ENCODE measurements at regions not wholly inside any gene's neighbourhood (a gene's known extent, or its start where the extent isn't known, plus 50 kb on each side); places are given as distances from the start of the nearest gene placed in this dataset.

DNA sequence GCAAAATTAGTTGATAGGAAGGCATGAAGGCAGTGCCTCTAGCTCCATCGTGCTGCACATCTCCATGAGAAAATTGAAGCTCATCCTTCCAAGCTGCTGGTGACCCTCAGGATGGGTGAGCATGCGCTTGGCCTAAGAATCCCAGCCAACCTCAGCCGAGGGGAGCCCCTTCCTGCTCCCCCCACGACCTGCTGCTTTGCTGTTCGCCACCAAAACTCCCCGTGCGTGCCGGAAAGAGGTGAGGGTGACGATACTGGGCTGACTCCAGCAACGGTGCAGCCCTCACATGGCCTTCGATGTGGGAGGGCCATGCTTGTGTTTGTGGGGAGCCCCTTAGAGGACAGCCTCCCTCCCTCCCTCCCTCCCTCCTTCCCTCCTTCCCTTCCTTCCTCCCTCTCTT is 660.9 kb downstream of the BRD1 start:
- no peak overlapping the region for H3K4me3 Mint-ChIP-seq
- intact Hi-C loops (cut with micrococcal nuclease) = no loop called here
- H3K9me3 Mint-ChIP-seq = peaks cover 8% of the 10 kb centered on the region
- H3K36me3 Mint-ChIP-seq (ENCODE audit: low read depth) = no peaks in the 10 kb centered on the region
- no peaks in the 10 kb centered on the region for H3K4me1 Mint-ChIP-seq (ENCODE audit: low read depth)
- DNase-seq = no peak
- CTCF ChIA-PET = no interaction called here
- H3K27me3 Mint-ChIP-seq (ENCODE audit: low read depth) = no peaks in the 10 kb centered on the region
- H3K27ac Mint-ChIP-seq = no peak overlapping the region

DNA sequence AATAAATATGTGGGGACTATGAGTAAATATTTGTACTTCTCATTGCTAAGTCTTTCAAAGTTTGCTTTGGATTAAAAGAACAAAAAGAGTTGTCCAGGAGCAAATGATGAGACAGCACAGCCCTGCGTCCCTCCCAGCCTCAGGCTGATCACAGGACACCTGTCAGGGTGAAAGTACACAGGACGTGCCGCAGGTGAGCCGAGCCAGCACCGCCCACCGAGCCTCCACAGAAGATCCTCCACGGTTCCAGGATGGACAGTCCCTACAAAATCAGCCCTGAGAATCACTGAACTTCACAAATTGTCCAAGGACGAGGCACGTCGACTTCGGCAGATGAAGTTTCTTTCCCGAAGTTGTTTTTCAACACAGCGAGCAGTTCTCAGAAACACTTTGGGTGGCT is 661.5 kb downstream of the BRD1 start:
- DNase-seq = no peak
- Mint-ChIP-seq H3K9me3 (peaks cover 2% of the 10 kb centered on the region), H3K27ac (no peak overlapping the region), H3K4me3 (no peak overlapping the region), H3K36me3 (ENCODE audit: low read depth) (no peaks in the 10 kb centered on the region), H3K4me1 (ENCODE audit: low read depth) (no peaks in the 10 kb centered on the region), H3K27me3 (ENCODE audit: low read depth) (no peaks in the 10 kb centered on the region)
- intact Hi-C loops (cut with micrococcal nuclease) = no loop called here
- CTCF ChIA-PET = no interaction called here

DNA sequence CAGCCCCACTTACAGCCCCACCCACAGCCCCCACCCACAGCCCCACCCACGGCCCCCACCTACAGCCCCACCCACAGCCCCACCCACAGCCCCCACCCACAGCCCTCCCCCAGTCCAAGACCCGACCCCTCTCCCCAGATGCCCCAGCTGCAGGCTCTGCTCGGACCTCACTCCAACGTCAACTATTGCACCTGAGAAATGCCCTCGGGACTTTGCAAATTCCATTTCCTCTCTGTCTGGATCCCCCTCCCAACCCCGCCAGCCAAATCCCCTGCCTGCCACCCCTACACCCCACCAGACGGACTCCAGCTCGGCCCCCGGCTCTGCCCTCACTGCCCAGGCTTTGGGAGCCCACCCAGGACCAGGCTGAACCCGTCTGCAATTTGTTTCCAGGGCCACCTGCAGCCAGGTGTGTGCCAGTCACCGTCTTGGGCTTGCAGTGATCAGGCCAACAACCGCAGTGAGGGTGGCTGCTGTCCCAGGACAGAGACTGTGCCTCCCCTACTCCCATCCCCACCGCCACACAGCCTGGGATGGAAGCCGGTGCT is 662.8 kb downstream of the BRD1 start:
- CTCF ChIA-PET = no interaction called here
- Mint-ChIP-seq H3K36me3 (ENCODE audit: low read depth) (no peaks in the 10 kb centered on the region), H3K27ac (no peak overlapping the region), H3K27me3 (ENCODE audit: low read depth) (no peaks in the 10 kb centered on the region), H3K4me1 (ENCODE audit: low read depth) (no peaks in the 10 kb centered on the region), H3K9me3 (no peaks in the 10 kb centered on the region), H3K4me3 (no peak overlapping the region)
- intact Hi-C loops (cut with micrococcal nuclease) = no loop called here
- DNase-seq = no peak

DNA sequence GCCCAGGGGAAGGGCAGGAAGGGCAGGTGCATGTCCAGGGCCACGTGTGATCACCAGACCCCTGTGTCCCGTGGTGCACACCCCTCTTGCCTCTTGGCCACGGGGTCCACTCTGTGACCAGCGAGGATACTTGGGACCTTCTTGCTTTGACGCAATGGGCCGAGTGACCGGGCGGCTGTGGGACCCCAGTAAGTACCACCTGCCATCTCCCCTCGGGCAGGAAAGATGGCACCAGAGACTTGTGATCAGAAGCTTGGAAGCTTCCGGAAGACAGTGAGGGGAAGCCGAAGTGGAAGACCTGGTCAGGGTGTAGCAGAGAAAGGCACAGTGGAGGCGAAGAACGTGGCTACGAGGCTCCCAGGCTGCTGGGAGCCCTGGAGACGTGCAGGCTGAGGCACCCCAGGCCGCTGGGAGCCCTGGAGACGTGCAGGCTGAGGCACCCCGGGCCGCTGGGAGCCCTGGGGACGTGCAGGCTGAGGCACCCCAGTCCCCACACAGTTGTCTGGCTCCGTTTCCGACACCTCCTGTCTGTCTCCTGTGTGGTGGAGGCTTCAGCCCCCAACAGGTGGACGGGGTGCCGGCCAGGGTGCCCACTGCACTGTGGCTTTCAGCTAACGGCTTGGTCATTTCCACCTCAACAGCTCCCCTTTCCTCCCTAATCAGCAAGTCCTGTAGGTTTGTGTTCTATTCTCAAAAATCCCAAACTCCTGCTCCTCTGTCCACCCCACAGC is 663.5 kb downstream of the BRD1 start:
- DNase-seq = no peak
- Mint-ChIP-seq H3K4me3 (no peak overlapping the region), H3K27ac (no peak overlapping the region), H3K4me1 (ENCODE audit: low read depth) (no peaks in the 10 kb centered on the region), H3K36me3 (ENCODE audit: low read depth) (no peaks in the 10 kb centered on the region), H3K27me3 (ENCODE audit: low read depth) (no peaks in the 10 kb centered on the region), H3K9me3 (no peaks in the 10 kb centered on the region)
- CTCF ChIA-PET = no interaction called here
- intact Hi-C loops (cut with micrococcal nuclease) = no loop called here

DNA sequence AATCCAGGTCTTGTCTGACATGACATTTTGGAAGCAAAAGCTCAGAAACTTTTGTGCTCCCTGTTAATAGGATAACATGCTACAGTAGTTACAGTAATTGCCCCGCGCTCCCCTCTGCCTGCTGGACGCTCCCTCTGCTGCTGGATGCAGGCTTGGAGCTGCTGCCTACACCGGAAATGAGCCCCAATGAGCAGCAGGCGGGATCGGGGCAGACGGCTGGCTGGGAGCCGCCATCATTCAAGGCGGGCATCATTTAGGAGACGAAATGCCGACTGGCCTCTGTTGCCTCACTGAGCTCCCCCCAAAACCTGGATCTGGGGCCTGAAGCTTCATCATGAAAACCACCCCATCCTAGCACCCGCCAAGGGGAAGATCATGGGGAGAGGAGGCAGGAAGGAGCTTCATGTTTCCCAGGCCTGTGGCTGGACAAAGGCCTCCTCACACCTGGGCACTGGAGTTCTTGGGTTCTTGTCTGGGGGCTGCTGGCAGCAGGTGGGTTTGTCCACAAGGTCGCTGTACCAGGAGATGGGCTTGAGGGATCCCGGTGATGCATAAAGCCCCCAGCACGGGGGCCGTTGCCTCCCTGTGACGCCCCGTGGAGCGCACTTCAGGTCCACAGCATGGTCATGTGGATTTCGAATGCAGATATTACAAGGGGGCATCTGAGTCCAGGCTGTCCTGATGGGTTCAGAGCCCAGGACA is 664.3 kb downstream of the BRD1 start:
- Mint-ChIP-seq H3K4me3 (no peak overlapping the region), H3K9me3 (no peaks in the 10 kb centered on the region), H3K27ac (no peak overlapping the region), H3K36me3 (ENCODE audit: low read depth) (no peaks in the 10 kb centered on the region), H3K27me3 (ENCODE audit: low read depth) (no peaks in the 10 kb centered on the region), H3K4me1 (ENCODE audit: low read depth) (no peaks in the 10 kb centered on the region)
- intact Hi-C loops (cut with micrococcal nuclease) = no loop called here
- DNase-seq = no peak
- CTCF ChIA-PET = no interaction called here

DNA sequence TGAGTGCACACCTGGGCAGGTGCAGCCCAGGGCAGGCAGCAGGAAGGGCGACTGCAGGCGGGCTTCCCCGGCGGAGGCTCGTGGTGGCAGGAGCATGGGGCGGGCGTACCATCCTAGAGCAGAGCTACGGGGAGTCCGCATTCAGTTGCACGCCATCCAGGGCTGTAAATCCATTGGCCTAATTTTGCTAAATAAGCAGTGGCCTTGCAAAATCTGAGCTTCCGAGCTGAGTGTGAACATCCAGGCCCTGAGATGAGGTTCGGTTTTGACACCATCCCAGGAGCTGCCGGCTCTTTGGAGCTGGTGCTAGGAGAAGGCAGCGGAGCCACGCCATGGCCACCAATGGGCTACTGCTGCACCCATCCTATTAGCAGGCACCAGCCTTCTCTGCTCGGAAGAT is 664.8 kb downstream of the BRD1 start:
- intact Hi-C loops (cut with micrococcal nuclease) = no loop called here
- Mint-ChIP-seq H3K4me3 (no peak overlapping the region), H3K4me1 (ENCODE audit: low read depth) (no peaks in the 10 kb centered on the region), H3K27ac (no peak overlapping the region), H3K36me3 (ENCODE audit: low read depth) (no peaks in the 10 kb centered on the region), H3K27me3 (ENCODE audit: low read depth) (no peaks in the 10 kb centered on the region), H3K9me3 (no peaks in the 10 kb centered on the region)
- CTCF ChIA-PET = no interaction called here
- DNase-seq = no peak

DNA sequence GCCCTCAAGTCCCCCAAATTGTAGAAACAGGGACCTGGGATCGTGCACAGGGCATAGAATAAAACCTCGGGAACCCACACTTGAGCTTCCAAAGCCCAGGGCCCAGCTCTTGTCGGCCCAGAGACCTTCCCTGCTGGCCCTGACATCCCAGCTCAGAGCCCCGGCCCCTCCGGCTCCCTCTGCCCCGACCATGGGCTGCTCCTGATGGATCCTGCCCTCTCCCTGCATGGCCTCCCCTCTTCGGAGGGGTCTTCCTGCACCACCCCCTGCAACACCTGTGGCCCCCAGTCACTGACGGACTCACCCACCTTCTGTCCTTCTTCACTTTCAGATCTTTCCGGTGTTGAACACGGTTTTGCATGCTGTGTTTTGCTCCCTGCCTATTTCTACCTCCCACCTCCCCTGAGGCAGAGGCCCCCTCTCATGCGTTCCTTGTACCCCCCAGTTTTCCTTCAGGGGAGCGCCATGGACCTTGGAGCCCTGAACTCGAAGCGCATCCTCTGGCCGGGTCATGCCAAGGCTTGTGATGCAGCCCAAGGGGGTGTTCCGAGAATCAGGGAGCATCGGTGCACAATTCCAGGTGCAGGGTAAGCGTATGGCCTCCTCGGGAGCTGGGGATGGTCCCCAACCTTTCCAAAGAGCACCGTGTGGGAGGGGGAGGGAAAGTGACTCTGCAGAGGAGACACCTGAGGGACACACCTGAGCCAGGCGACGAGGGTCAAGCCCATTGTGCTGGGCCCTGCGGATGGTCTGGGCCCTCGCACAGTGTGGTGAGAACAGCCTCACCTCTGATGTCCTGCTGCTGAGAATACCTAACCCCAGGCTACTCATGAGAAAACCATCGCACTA is 666.4 kb downstream of the BRD1 start:
- Mint-ChIP-seq H3K36me3 (ENCODE audit: low read depth) (no peaks in the 10 kb centered on the region), H3K4me3 (no peak overlapping the region), H3K27ac (no peak overlapping the region), H3K27me3 (ENCODE audit: low read depth) (no peaks in the 10 kb centered on the region), H3K9me3 (no peaks in the 10 kb centered on the region), H3K4me1 (ENCODE audit: low read depth) (no peaks in the 10 kb centered on the region)
- no peak for DNase-seq
- CTCF ChIA-PET = no interaction called here
- intact Hi-C loops (cut with micrococcal nuclease) = no loop called here

DNA sequence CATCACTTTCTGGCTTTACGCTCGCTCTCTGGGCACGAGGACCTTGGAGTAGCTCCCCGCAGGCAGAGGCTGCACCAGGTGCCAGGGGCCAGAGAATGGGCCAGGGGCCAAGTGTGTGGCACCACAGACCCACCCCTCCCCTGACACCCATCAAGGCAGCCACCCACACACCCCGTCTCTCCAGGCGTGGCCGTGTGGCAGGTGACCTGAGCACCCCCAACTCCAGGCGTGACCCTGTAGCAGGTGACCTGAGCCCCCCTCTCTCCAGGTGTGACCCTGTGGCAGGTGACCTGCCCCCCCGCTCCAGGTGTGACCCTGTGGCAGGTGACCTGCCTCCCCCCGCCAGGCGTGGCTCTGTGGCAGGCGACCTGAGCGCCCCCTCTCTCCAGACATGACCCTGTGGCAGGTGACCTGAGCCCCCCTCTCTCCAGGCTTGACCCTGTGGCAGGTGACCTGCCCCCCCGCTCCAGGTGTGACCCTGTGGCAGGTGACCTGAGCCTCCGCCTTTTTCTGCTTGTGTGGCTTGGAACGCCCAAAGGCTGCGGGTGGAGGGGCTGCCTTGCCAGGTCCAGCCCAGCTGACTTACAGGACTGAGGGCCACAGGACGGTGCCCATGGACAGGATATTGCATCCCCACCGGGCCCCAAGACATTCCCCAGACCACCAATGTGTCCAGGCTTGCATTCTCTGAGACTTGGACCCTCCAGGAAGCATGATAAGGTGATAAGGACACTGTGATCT is 667.2 kb downstream of the BRD1 start:
- H3K27me3 Mint-ChIP-seq (ENCODE audit: low read depth) = no peaks in the 10 kb centered on the region
- H3K27ac Mint-ChIP-seq = no peak overlapping the region
- no peaks in the 10 kb centered on the region for H3K4me1 Mint-ChIP-seq (ENCODE audit: low read depth)
- H3K36me3 Mint-ChIP-seq (ENCODE audit: low read depth) = no peaks in the 10 kb centered on the region
- H3K4me3 Mint-ChIP-seq = no peak overlapping the region
- CTCF ChIA-PET = interaction anchor here (0.6 kb wide), 1 partner anchor 14 kb away, joined by 3 read pairs; no protein-coding TSS in a partner anchor
- intact Hi-C loops (cut with micrococcal nuclease) = no loop called here
- DNase-seq = no peak
- no peaks in the 10 kb centered on the region for H3K9me3 Mint-ChIP-seq

DNA sequence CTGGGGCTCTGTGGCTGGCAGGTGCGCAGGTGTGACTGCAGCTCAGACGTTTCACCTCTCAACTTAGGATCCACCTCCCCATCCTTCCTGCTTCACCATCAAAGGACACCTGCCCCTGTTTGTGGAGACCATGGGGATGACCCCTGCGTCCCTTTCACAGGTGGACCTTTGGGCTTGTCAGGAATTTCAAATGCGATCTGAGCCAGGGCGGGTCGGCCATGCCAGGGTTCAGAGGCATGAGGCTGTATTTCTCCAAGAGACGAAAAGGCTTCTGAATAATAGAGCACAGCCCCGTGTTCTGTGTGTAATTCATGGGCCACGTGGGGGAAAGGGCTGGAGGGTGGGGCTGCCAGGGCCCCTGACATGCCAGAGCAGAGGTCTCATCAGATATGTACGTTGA is 668.0 kb downstream of the BRD1 start:
- Mint-ChIP-seq H3K27ac (no peak overlapping the region), H3K4me1 (ENCODE audit: low read depth) (no peaks in the 10 kb centered on the region), H3K36me3 (ENCODE audit: low read depth) (no peaks in the 10 kb centered on the region), H3K27me3 (ENCODE audit: low read depth) (no peaks in the 10 kb centered on the region), H3K4me3 (no peak overlapping the region), H3K9me3 (no peaks in the 10 kb centered on the region)
- intact Hi-C loops (cut with micrococcal nuclease) = no loop called here
- DNase-seq = no peak
- CTCF ChIA-PET = interaction anchor here (0.6 kb wide), 1 partner anchor 13 kb away, joined by 3 read pairs; no protein-coding TSS in a partner anchor

DNA sequence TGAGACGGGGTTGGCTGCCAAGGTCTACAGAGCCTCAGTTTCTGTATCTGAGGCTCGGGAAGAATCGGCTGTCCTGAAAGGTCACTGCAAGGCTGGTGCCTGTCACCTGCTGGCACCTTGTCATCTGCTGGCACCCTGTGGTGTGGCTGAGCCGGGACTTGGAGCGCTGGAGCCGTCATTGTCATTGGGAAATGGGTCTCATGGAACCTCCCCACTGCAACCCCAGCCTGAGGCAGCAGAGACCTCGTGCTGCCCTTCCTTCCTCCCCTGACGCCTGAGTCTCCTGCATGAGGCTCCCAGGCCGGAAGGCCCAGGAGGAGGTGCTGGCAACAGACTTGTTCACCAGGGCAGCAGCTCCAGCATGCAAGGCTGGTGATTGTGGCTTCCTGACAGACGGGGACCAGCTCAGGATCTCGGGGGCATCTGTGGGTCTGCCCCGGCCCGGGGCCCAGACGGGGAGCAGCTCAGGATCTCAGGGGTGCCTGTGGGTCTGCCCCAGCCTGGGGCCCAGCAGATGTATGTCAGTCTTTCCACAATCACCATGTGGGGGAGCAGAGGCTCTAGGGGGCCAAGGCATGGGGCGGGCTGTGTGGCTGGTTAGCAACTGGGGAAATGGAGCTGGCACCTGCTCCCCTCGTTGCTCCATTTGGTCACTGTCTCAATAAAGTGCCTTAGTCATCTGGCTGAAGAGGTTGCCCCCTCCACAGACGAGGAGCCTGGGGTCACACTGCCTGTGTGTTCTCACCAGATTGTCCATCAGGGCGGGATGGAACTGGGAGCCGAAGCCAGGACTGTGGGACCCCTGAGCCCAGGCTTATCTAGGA is 668.7 kb downstream of the BRD1 start:
- no peaks in the 10 kb centered on the region for H3K27me3 Mint-ChIP-seq (ENCODE audit: low read depth)
- no peak overlapping the region for H3K4me3 Mint-ChIP-seq
- intact Hi-C loops (cut with micrococcal nuclease) = no loop called here
- no peaks in the 10 kb centered on the region for H3K36me3 Mint-ChIP-seq (ENCODE audit: low read depth)
- CTCF ChIA-PET = no interaction called here
- H3K27ac Mint-ChIP-seq = no peak overlapping the region
- H3K4me1 Mint-ChIP-seq (ENCODE audit: low read depth) = no peaks in the 10 kb centered on the region
- no peaks in the 10 kb centered on the region for H3K9me3 Mint-ChIP-seq
- DNase-seq = no peak

DNA sequence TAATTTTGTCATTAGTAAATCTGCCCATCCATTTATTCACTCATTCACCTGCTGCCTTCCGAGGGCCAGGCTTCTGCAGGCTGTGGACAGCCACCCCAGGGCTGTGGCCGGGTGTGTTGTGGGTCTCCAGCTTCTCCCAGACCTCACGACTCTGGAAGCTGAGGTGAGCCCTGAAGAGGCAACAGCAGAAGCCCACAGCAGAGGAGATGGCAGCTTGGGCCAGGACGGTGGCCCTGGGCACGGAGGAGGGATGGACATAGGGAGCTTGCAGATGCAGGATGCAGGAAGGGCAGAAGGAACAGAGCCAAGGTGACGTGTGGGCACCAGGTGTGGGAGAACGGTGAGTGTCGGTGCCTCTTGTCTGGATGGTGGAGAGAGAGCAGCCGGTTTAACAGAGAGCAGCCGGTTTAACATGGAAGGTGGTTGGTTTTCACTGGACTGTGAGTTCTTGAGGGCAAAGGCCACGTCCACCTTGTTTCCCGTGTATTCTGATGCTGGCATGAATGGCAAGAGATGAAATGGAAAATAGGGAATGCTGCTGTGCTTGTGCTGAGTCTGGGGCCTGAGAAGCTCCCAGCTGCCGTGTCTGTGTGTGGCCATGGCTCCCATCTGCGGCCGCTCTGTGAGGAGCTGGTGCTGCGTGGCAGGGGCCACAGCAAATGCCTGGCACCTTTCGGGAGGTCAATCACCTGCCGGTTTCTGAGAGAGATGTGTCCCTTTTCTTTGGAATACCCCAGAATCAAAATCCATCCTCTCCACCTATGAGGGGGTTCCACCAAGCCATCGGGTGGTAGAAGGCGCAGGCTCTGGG is 669.9 kb downstream of the BRD1 start:
- H3K4me3 Mint-ChIP-seq = no peak overlapping the region
- no peak overlapping the region for H3K27ac Mint-ChIP-seq
- H3K36me3 Mint-ChIP-seq (ENCODE audit: low read depth) = no peaks in the 10 kb centered on the region
- no peaks in the 10 kb centered on the region for H3K9me3 Mint-ChIP-seq
- DNase-seq = no peak
- no peaks in the 10 kb centered on the region for H3K4me1 Mint-ChIP-seq (ENCODE audit: low read depth)
- H3K27me3 Mint-ChIP-seq (ENCODE audit: low read depth) = no peaks in the 10 kb centered on the region
- intact Hi-C loops (cut with micrococcal nuclease) = no loop called here
- CTCF ChIA-PET = no interaction called here

Data from activated naive CD4-positive, alpha-beta T cell treated with anti-CD3 and anti-CD28 coated beads for 36 hours (primary cell).